ENCODE measurements at regions not wholly inside any gene's neighbourhood (a gene's known extent, or its start where the extent isn't known, plus 50 kb on each side); places are given as distances from the start of the nearest gene placed in this dataset.

- TF ChIP-seq POLR2A (IDR thresholded peaks at IDR 0.05) (no peak), CTCF (IDR thresholded peaks at IDR 0.05) (no peak)
These were observed 67.5 kb upstream of the UNC5B start for GRCh38 chr10:71144824-71145223.

Measured in right lobe of liver (tissue), 4 donors.